ENCODE measurements at regions not wholly inside any gene's neighbourhood (a gene's known extent, or its start where the extent isn't known, plus 50 kb on each side); places are given as distances from the start of the nearest gene placed in this dataset.

DNA sequence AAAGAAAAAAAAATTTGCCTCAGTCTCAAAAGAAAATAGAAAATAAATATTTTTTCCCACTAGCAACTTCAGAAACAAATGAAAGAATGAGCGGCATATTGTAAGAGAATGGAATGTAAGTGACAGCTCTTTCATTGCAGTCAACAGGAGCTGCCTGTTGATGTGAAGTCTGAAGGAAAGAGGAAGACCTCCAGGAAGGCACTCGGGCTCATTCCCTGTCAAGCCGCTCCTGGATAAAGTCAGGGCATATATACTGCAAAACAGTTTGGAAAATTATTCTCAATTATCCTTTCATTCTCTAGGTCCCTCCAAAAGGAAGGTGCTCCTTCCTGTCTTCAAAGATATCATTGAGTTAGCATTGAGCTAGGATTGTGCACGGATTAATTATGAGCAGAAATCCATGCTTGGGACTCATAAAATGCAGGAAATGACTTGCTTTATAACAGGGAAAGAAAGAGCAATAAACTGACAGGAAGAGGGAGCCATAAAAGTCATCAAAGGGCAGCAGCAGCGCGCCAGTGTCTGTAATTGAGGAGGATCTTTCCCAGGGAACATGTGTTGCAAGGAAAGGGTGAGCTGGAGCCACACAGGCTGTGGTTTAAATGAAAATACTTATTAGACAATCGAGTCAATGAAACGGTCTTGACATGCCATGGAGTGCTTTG, 218.2 kb downstream of the C6orf118 start:
- TF ChIP-seq, protein P1, sequence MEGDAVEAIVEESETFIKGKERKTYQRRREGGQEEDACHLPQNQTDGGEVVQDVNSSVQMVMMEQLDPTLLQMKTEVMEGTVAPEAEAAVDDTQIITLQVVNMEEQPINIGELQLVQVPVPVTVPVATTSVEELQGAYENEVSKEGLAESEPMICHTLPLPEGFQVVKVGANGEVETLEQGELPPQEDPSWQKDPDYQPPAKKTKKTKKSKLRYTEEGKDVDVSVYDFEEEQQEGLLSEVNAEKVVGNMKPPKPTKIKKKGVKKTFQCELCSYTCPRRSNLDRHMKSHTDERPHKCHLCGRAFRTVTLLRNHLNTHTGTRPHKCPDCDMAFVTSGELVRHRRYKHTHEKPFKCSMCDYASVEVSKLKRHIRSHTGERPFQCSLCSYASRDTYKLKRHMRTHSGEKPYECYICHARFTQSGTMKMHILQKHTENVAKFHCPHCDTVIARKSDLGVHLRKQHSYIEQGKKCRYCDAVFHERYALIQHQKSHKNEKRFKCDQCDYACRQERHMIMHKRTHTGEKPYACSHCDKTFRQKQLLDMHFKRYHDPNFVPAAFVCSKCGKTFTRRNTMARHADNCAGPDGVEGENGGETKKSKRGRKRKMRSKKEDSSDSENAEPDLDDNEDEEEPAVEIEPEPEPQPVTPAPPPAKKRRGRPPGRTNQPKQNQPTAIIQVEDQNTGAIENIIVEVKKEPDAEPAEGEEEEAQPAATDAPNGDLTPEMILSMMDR (IDR thresholded peaks at IDR 0.05; ENCODE audit: poor library complexity, severe bottlenecking) = no peak
- TF ChIP-seq EZH2 (IDR thresholded peaks at IDR 0.05; ENCODE audit: borderline replicate concordance, insufficient read depth, low read length, poor library complexity, severe bottlenecking) (no peak), POLR2AphosphoS5 (IDR thresholded peaks at IDR 0.05) (no peak), RAD21 (conservative IDR thresholded peaks at IDR 0.05) (no peak), SMC3 (conservative IDR thresholded peaks at IDR 0.05; ENCODE audit: poor library complexity) (no peak), TAF1 (IDR thresholded peaks at IDR 0.05; ENCODE audit: low read depth) (no peak), EP300 (conservative IDR thresholded peaks at IDR 0.05; ENCODE audit: poor library complexity, severe bottlenecking) (no peak)
- TF ChIP-seq, protein P2, sequence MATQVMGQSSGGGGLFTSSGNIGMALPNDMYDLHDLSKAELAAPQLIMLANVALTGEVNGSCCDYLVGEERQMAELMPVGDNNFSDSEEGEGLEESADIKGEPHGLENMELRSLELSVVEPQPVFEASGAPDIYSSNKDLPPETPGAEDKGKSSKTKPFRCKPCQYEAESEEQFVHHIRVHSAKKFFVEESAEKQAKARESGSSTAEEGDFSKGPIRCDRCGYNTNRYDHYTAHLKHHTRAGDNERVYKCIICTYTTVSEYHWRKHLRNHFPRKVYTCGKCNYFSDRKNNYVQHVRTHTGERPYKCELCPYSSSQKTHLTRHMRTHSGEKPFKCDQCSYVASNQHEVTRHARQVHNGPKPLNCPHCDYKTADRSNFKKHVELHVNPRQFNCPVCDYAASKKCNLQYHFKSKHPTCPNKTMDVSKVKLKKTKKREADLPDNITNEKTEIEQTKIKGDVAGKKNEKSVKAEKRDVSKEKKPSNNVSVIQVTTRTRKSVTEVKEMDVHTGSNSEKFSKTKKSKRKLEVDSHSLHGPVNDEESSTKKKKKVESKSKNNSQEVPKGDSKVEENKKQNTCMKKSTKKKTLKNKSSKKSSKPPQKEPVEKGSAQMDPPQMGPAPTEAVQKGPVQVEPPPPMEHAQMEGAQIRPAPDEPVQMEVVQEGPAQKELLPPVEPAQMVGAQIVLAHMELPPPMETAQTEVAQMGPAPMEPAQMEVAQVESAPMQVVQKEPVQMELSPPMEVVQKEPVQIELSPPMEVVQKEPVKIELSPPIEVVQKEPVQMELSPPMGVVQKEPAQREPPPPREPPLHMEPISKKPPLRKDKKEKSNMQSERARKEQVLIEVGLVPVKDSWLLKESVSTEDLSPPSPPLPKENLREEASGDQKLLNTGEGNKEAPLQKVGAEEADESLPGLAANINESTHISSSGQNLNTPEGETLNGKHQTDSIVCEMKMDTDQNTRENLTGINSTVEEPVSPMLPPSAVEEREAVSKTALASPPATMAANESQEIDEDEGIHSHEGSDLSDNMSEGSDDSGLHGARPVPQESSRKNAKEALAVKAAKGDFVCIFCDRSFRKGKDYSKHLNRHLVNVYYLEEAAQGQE (IDR thresholded peaks at IDR 0.05; ENCODE audit: borderline replicate concordance) = no peak

Data from neural cell (in vitro differentiated cells).